CD4-positive, alpha-beta T cell treated with Interleukin-10 for 1 hour (primary cell): ENCODE measurements at regions not wholly inside any gene's neighbourhood (a gene's known extent, or its start where the extent isn't known, plus 50 kb on each side); places are given as distances from the start of the nearest gene placed in this dataset.

Source experiments
- DNase-seq: peaks from one replicate; pipeline ENCODE4 v3.0.0-alpha.2; 2020

DNA sequence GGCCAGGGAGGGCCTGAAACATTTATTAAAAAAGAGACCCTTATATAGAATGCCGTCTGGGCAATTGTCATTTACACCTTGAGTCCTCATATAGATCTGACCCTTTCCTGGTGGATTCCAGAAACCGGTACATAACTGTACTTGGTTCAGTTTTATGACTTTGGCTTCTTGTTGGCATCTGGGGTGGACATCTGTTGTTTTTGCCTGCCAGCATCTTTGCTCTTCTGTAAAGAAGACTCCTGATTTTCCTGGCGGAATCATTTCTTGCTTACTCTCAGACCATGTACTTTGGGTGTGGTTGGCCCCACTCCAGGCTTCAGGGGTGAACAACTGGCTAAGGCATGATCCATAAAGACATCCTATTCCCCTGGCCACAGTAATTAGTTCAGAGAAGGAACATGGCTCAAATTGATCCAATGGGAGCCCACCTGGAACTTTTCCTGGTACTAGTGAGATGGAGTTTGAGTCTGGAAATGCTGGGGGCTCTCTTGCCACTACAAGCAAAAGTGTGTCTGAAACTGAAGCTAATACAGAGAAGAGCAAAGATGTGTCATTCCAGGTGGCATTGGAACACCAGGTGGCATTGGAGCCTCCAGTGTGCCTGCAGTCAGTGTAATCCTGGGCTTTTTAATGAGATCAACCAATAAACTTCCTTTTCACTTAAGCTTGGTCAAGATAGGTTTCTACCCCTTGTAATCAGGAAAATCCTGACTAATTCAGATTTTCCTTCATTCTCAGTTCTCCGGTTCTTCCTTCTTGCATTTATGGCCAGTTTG lies 332.5 kb upstream of the CAMK1G start:
- DNase-seq = no peak

DNA sequence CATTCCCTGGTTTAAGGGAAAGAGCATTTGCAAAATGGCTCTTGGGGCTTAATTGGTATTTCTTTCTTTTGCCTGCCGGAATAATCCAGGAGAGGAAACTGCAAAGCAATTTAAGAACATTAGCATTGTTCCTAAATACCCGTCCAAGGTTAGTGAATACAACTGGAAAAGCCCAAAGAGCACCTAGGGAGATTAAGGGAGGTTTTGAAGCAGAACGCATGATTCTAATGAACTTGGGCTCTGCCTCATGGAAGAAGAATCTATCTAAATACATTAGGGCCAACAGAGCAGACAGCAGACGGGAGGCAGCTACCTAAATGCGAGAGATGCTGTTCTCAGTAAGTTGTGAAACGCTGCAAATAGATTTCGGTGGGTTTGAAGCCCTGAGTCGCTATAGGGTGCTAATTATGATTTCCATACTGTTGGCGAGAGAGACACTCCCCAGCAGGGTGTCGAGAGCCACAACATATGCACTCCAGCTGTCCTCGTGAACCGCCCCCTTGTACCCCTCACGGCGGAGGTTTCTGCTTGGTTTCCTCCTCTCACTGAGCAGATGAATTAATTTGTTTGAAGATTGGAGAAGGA lies 326.7 kb upstream of the CAMK1G start:
- DNase-seq = no peak

DNA sequence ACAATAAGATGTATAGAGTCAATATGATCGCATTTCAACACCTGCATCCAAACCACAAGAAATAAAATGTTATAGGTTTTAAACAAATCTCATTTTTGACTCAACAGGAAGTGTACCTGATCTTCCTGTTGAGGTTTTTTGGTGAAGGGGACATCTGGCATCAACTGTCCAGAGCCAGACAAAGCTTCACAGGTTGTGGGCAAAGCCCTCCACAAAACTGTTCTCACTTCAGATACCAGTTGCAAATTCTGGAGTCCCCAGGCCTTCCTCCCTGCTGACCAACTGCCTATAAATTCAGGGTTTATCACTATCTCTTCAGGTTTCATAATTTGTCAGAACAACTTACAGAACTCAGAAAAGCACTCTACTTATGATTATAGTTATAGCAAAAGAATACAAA lies 326.1 kb upstream of the CAMK1G start:
- no peak for DNase-seq

DNA sequence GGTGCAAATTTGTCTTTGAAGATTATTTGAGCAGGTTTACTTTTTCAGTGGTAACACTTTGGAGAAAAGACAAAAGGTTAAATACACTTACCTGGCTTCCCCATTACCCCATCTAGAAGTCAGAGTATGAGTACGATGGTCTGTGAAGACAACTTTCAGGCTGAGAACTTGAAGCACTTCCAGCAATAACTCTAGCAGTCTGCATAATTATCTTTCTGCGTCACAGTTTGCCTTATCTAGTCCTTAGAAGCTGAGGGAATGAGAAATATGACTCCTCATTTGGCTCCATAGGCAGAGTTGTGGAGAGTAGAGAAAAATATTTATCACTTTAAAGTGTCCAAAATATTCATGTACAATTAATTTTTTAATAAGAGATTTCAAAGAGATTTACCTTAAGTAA lies 323.4 kb upstream of the CAMK1G start:
- DNase-seq = no peak

DNA sequence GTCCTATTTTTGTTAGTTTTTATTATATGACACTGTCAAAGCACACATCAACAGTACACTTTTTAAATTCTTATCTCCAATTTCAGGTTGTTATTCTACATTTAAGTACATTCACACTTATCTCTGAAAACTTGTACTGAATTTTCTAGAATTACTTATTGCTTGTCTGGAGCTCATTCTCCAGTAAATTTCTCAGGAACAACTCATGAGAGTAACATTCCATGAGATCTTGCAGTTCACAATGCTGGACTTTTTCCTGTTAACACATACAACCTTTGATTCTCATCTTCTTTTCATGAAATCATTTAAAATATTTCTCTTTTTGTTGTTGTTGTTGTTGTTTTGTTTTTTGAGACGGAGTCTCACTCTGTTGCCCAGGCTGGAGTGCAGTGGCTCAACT lies 320.9 kb upstream of the CAMK1G start:
- DNase-seq = no peak

DNA sequence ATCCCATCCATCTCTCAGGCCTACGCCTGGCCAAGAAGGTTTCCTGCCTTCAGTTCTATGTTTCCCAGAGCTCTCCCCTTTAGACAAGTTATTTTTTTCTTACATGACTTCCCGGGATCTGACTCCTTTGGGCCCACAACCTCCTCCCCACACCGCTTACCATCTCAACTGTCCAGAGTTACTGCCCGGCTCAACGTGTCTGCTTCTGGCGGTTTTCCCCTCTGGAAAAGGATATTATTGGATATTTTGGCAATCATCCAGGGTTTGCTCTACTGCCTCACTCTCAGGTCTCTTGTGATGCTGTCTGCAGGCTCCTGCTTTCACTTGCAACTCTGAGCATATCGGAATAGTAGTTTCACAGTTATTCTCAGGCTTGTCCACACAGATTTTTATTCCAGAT lies 318.2 kb upstream of the CAMK1G start:
- DNase-seq = no peak

DNA sequence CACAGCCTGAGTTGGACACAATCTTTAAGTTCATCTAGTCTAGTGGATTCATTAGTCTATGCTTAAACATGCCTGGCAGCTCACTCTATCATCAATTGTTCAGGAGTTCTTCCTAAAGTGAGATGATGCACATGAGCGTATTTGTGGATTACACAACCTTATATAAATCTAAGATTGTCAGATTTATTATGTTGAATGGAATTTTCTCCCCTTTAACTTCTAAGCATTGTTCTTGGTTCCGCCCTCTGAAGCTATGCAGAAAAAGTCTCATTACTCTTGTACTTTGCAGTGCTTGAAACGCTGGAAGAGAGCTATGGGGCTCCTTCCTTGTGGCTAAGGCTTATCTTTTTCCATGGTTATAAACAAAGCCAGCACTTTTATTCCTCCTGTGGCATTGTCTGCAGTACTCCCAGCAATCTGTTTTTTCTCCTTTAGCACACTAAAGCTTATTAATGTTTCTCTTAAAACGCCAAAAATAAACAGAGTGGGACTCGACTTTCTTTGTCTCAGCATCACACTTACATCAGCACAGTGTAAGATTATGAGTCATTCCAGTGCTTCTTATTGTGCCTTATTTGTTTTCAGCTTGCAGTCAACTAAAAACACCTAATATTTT lies 316.8 kb upstream of the CAMK1G start:
- DNase-seq = no peak

DNA sequence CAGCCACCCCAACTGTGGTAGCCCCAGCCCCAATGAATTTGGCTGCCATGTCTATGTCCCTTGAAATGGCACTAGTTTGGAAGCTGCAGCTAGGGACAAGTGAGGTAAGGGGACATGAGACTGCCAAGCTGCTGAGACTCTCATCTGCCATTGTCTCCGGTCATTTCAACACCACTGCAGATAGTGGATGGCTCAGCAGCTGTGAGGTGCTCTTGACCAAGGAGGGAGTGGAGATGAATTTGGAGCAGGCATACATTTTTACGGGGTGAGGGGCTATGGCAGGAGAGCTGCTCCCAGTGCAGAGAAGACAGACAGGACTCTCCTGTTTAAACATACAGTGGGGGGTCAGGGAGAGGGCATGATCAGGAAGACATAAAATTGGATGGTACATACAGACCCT lies 315.5 kb upstream of the CAMK1G start:
- DNase-seq = no peak

DNA sequence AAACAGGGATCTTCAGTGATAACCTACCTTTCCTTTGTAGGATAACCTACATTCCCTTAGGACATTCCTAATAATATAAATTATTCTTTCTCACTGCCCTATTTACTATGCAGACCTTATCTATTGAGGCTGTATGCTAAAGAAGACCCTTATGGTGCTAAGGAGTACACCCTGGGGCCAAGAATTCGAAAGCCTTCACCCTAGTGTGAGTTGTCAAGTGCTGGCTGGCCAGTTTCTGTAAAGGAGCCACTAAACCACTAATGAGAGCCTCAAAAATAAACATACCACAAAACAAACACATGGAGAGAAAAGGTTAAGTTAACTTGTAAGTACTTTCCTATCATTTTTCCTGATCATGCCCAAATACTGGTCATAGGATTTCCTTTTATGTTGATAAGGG lies 315.0 kb upstream of the CAMK1G start:
- DNase-seq = no peak

DNA sequence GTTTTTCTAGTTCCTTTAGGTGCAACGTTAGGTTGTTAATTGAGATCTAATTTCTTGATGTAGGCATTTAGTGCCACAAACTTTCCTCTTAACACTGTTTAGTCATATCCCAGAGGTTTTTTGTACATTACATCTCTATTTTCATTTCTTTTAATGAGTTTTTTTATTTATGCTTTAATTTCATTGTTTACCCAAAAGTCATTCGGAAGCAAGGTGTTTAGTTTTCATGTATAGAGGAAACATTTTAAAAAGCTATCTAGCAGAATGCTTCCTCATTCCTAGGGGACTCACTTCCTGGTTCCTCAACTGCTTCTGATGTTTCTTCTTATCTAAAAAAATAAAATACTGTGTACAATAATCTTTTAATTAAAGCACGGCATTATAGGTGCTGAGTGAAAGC lies 307.2 kb upstream of the CAMK1G start:
- no peak for DNase-seq

DNA sequence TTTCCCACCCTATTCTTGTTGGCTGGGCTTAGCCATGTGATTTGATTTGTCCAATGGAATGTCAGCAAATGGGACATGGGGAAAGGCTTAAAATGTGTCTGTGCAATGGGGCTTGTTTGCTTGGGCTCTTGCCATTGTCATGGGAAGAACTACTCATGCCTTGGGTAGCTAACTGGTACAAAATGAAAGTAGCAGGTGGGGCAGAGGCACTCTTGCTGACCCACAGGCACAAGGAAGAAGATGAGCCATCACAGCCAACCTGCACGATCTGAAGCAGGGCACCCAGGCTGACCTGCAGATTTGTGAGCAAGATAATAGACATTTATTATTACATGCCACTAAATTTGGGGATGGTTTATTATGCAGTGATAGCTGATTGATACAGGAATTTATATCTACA lies 305.9 kb upstream of the CAMK1G start:
- no peak for DNase-seq

DNA sequence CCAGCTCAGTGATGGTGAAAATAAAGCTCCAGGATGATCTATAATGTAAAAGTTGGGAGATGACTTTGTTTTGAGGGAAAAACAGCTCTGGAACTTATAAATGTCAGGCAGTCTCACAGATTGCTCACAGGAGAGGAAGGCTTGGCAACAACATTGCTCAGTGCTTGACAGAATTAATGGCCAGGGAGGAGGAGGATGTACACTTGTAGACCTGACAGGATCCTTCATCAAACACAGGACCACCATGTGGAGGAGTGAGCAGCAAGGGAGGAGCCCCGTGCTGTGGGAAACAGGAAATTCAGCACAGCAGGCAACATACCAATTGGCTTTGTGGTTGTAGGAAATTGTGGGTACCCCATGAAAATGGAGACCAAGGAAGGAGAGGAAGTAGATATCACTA lies 291.8 kb upstream of the CAMK1G start:
- no peak for DNase-seq

DNA sequence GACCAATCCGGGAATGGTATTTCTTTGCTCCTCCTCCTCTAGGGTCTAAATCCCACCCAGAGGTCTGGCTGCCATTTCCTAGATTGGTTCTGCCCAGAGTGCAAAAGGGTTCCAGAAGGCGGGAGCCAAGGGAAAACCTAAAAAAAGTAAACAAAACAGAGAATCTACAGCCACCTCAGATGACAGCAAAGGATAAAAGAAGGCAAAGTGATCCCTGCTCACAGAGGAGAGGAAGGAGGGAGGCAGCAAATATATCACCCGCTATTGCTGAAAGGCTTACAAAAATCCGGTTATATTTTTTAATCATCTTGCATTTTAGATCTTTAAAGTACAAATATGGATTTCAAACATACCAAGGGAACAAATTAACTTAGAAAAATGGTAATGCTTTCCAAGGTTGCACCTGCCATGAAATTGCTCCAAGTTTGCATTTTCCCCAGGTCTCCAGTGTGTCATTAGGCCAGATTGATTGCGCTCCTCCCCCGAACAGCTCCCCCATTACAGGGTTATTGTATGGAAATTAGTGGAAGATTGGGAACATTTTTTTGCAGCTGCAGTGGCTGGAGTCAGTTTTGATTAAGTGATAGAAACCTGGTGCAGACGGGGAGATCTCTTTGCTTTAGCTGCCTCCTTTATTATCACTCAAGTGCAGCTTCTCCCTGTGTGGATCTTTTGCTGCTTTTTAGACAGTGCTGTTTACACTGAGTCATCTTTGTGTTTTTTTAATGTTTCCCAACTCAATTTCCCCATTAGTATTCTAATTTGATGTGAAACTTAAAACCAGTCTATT lies 280.5 kb upstream of the CAMK1G start:
- DNase-seq = no peak

DNA sequence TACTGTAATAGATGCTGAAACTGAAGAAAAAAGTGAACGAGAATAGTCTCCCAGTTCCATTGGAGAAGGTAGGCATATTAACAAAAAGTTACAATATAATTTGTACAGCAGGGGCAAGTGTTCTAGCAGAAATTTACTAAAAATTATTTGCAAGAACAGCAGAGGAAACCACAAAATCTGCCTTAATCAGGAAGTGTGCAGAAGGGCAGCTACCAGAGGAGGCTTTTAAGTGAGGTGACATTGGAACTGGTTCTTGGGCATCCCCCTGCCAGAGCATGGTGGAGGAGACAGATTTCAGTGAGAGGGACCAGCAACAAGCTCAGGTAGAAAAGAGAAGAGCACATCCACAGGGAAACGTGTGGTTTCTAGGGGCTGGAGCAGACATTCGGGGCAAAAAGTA lies 279.3 kb upstream of the CAMK1G start:
- no peak for DNase-seq

DNA sequence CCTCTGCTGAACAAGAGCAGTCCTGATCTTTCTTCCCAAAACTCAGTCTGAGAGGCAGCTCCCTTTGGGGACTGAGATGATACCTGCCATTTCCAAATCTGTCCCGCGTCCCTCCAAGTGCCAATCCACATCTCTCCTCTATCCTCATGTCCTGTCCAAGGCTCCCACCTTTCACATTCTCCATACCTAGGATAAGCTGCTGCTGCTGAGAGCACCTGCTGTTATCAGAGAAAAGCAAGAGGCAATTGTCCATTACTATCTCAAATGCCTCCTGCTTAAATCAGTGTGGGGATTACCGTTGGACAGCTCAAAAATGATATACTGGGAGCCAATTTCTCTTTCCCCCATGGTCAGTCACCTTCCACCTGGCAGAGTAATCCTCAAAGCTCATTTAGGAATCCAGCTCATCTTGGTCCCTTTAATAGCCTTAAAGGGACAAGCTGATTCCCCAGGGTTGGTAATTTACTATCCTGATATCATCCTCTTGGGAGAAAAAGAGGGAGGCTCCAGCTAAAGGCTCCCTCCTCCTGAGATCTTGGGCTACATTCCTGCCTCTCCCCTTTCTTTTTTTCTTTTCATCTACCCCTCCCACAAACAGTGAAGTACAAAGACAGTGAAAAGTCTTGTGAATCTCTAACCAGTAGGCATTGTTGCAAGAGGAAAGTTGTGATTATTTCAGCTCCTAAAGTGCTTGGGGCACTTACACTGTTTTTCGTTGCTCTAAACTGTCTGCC lies 278.1 kb upstream of the CAMK1G start:
- DNase-seq = no peak

DNA sequence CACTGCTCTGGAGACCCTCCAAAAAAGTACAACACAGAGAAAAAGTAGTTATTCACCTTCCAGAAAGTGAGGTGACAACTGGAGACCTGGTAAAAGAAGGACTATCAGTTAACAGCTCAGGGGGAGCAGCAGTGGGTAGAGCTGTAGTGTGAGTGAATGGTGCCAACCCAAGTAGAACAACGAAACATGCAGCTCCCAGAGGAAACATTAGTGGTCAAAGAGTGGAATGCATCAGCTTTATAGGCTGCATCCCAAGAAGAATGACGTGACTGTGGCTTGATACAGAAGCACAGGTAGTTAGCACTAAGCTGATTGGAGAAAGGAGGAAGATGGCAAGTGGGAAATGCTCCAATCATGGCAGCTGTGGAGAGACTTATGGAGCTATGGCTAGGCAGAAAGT lies 275.7 kb upstream of the CAMK1G start:
- no peak for DNase-seq

DNA sequence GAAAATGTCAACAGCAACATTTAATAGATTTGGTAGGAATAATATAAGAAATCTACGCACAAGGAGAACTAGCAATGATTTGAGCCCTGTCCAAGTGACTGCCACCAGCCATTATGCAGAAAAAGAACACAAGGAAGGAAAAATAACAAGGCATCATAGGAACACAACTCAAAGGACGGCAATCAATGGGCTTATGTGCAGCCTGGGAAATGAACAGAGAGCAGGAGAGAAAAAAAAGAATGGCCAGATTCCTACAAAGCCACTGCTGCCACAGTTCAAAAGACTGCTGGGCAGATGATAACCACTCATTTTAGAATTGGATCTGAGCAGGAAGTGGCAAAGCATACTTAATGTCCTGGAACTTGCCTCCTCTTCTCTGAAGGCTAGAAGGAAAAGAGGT lies 274.3 kb upstream of the CAMK1G start:
- no peak for DNase-seq

DNA sequence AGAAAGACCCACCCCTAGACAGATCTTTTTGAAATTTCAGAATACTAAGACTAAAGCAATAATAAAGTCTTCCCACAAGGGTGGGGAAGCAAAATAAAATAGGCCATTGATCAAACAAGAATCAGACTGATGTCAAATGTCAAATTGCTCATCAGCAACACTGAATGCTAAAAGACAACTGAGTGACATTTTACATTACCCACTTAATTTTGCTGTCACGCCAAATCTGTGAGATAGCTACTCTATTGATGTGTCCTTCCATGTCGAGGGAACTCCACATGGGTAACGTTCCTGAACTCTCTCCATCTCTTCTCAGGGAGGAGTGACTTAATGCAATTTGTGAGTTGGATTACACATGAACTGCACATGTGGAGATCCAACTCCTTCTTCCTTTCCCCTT lies 271.7 kb upstream of the CAMK1G start:
- DNase-seq = no peak

DNA sequence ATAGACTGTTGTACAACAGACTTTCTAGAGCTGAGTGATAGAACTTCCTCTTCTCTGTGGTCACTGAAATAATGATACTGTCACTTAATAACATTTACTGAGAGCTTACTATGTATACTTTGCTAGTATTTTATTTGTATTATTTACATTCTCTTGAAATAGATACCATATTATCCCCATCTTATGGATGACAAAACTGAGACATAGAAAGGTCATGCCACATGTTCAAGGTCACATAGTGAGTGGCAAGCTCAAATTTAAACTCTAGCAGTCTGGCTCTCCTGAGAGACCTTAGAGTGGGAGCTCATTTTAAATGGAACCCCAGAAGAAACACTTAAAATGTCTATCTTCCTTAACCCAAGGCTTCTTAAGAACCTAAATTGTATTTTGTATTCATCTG lies 266.6 kb upstream of the CAMK1G start:
- DNase-seq = no peak

DNA sequence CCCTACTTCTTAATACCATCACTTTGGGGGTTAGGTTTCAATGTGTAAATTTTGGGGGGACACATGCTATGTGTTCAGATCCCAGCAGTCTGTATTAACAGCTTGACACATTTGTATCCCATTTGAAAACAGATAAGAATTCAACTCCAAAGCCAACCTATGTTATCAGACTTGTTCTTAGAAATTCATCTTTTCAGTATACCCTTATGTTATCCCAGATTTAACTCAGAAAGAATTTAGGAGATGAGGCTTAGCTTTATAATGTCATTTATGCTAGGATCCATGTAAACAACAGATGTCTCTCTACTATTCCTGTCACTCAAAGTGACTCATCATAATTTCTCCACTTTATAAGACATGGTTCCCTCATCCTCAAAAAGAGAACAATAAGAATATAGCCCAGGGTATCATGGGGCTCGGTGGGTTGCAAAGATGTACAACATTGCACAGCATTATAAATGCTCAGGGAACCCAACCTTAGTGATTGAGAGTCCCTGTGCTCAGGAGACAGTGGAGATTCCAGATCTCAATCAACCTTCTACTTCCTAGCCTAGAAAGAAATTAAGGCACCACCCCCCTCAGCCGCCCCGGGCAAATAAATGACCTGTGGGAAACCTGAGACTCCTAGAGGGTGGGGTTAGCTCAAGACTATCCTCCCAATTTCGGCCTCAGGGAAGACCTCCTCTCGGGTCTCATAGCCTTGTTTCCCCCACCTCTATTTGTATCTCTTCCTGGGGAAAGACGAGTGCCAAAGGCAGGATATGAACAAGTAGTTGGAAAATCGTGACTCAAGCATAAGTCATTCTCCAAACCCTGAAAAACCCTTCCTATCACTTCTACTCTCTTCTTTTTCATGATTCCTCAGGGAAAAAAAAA lies 265.1 kb upstream of the CAMK1G start:
- DNase-seq = no peak

DNA sequence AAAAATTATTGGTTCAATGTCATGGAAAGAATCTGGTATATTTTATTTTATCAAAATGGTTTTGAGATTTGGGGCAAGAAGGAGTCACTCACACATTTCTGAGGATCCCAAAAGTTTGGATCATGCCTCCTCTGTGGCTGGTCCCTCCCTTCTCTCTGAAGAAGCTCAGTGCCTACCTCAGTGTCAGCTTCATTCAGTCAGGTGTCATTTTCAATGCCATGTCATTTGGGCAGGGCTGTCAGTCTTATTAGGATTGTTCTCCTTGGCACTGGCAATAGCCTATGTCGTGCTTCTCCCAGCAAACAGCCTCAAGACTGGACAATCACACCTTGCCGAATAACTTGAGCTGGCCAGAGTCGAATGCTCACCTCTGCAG lies 264.5 kb upstream of the CAMK1G start:
- DNase-seq = no peak

DNA sequence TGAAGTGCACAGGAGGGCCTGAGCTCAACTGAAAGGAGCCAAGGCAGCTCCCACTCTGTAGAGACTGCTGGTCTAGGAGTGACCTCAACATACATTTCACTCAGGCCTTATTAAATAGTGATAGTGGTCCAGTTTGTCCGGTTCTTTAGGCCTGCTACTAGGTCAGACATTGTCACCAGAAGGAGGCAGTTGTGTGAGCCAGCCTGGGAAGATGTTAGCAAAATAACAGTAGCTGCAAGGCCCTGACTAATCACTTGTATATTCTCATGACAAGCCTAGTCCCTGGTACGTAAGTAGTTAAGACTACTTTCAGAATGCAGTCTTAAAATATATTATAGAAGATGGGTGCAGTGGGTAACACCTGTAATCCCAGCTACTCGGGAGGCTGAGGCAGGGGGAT lies 264.0 kb upstream of the CAMK1G start:
- no peak for DNase-seq
